HG03442 (cell line): ENCODE measurements at regions not wholly inside any gene's neighbourhood (a gene's known extent, or its start where the extent isn't known, plus 50 kb on each side); places are given as distances from the start of the nearest gene placed in this dataset.
"Not testable (repeated sequence)": the region's sequence is repeated elsewhere in the genome, so short reads cannot be mapped to it uniquely, and the experiment has no call there.

Experiments used
- ATAC-seq: cut with Tn5 transposase; IDR thresholded peaks from one replicate; pipeline ENCODE4 v1.9.1; 2021; ENCODE audit warnings: mild to moderate bottlenecking, moderate library complexity; ENCODE audit not compliant: unreplicated experiment

GRCh38 chr13:81146576-81146975, 805.6 kb upstream of the SPRY2 start:
- ATAC-seq, result not testable (repeated sequence)

- ATAC-seq, result no peak
These were observed 801.5 kb upstream of the SPRY2 start for GRCh38 chr13:81142306-81142999.

- ATAC-seq, result no peak
These were observed 799.7 kb upstream of the SPRY2 start for GRCh38 chr13:81140675-81141074.

- no peak for ATAC-seq
These were observed 799.1 kb upstream of the SPRY2 start for GRCh38 chr13:81139987-81140386.

- ATAC-seq, result no peak
These were observed 797.5 kb upstream of the SPRY2 start for GRCh38 chr13:81138353-81138980.

- ATAC-seq, result no peak
These were observed 792.1 kb upstream of the SPRY2 start for GRCh38 chr13:81133066-81133465.

- ATAC-seq, result no peak
These were observed 776.5 kb upstream of the SPRY2 start for GRCh38 chr13:81117416-81117815.

GRCh38 chr13:81116461-81117282, 775.7 kb upstream of the SPRY2 start:
- ATAC-seq, result no peak

DNA sequence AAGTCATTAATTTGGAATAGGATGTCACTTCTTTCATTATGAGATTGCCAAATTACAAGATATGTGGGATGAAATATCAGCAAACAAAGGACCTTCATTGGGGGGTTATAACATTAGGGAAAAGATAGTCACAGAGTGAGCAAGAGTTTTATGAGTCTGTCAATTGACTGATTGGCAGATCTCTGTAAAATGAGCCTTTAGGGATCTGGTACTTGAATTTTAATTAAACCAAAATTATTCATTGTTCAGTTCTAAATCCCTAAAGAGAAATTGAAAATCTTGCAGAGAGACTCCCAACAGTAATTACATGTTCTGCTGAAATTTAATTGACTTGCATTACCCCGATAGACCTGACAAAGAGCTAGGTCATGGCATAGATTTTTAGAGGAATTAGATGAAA, 768.1 kb upstream of the SPRY2 start:
- no peak for ATAC-seq

- ATAC-seq, result no peak
These were observed 765.4 kb upstream of the SPRY2 start for GRCh38 chr13:81106348-81106747.

- no peak for ATAC-seq
These were observed 763.2 kb upstream of the SPRY2 start for GRCh38 chr13:81104035-81104715.

DNA sequence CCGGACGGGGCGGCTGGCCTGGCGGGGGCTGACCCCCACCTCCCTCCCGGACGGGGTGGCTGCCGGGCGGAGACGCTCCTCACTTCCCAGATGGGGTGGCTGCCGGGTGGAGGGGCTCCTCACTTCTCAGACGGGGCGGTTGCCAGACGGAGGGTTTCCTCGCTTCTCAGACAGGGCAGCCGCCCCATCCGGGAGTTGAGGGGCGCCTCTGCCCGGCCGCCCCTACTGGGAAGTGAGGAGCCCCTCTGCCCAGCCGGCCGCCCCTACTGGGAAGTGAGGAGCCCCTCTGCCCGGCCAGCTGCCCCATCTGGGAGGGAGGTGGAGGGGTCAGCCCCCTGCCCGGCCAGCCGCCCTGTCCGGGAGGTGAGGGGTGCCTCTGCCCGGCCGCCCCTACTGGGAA, 761.1 kb upstream of the SPRY2 start:
- not testable (repeated sequence) for ATAC-seq

DNA sequence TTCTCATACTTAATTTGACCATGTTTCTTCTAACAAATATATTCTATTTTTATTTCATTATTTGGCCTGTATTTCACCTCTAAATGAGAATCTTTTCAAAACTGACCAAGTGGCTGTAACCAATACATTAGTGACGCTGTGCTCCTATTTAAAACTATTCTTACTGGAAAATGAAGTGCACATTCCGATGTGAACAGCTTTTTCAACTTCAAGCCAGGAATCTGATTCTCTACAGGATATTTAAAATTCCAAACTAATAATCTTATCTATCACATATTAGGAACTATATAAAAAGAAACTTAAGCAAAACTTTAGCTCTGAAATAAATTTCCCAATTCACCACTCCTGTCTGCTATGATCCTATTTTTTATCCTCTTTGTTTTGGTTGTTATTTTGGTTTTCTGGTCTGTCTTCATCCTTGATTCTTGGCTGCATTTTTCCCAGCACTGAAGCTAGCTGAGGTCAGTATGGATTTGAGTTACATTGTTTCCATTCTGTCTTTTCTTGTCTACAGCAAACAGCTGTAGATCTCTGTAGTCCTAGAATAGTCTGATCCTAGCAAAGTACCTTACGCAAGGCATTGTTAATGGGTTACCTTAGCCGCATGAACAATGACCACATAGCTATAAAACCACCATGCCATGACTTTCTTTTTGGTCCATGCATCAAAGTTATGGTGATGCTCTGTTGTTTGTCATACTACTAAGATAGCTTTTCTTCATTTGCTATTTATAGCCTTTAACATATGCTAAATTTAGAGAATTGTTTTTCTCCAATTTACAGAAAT, 748.6 kb upstream of the SPRY2 start:
- ATAC-seq, result no peak

GRCh38 chr13:81080911-81081454, 740.1 kb upstream of the SPRY2 start:
- no peak for ATAC-seq

DNA sequence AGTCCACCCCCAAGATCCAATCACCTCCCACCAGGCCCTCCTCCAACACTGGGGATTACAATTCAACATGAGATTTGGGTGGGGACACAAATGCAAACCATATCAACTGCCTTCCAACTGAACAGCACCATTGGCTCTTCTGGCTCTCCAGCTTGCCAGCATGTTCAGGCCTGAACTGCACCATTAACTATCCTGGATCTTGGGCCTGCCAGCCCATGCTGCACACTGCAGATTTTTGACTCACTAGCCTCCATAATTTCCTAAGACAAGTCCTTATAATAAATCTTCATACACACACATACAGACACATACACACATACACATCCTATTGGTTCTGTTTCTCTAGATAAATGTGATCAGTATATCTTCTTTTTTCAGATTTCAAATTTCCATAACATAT, 737.1 kb upstream of the SPRY2 start:
- no peak for ATAC-seq

- ATAC-seq, result not testable (repeated sequence)
These were observed 728.9 kb upstream of the SPRY2 start for GRCh38 chr13:81069822-81070221.

DNA sequence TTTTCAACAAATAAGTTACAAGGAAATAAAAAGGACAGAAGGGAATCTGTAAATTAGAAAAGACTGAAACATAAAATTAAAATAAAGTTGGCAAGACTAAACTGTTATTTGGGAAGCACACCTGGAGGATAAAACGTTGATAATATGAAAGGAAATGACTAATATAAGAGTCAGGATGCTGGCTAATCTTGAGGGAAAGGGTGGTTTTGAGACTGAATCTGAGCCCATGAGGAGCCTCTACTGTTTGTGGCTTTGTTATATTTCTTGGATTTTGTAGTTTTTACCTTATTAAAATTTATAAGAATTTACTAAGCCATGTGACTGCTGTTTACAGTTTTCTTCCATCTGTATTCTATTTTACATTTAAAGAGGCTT, 718.0 kb upstream of the SPRY2 start:
- no peak for ATAC-seq

GRCh38 chr13:81058211-81058915, 717.4 kb upstream of the SPRY2 start:
- no peak for ATAC-seq

GRCh38 chr13:81051873-81052272, 710.9 kb upstream of the SPRY2 start:
- no peak for ATAC-seq

DNA sequence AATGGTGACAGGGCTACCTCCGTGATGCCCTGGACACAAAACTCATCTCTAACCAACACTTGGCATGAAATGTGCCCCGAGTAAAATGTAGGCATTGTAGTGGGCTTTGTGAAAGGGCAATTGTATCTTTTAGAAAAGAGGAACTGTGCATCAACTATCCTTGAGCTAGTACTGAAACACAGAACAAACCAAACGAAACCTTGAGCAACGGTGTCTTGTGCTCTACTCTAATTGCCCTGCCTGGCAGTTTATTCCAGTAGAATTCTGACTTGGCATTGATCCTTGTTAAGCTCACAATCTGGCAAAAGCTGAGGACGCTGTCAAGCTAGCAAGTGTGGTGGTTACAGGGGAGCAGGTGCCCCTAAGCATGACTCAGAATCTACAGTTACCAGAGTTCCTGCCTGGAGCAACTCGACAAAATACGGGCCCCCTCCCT, 707.1 kb upstream of the SPRY2 start:
- ATAC-seq, result no peak
